ENCODE measurements at regions not wholly inside any gene's neighbourhood (a gene's known extent, or its start where the extent isn't known, plus 50 kb on each side); places are given as distances from the start of the nearest gene placed in this dataset.

DNA sequence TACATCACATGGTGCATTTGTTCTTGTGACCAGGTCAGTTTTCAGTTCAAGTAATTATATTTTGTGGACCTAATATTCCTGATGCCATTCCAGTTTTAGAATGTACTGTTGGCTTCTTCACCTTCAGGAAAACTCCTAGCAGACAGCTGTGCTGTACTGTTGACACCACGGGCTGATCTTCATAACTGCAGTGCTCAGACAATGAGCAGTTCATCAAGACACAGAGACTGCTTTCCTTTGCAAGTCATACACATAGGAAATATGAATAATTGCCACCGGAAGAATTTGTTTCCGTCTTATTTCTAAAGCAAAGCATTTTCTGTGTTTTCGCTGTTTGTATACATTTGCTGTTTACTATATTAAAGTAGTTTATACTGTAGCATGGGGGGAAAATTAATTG is 89.8 kb downstream of the C6orf118 start:
- H3K4me3 ChIP-seq (ENCODE audit: low read depth, low read length), result no peak overlapping the region
- no peak for DNase-seq (ENCODE audit: low read depth)
- TF ChIP-seq, protein P1, sequence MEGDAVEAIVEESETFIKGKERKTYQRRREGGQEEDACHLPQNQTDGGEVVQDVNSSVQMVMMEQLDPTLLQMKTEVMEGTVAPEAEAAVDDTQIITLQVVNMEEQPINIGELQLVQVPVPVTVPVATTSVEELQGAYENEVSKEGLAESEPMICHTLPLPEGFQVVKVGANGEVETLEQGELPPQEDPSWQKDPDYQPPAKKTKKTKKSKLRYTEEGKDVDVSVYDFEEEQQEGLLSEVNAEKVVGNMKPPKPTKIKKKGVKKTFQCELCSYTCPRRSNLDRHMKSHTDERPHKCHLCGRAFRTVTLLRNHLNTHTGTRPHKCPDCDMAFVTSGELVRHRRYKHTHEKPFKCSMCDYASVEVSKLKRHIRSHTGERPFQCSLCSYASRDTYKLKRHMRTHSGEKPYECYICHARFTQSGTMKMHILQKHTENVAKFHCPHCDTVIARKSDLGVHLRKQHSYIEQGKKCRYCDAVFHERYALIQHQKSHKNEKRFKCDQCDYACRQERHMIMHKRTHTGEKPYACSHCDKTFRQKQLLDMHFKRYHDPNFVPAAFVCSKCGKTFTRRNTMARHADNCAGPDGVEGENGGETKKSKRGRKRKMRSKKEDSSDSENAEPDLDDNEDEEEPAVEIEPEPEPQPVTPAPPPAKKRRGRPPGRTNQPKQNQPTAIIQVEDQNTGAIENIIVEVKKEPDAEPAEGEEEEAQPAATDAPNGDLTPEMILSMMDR (IDR thresholded peaks at IDR 0.05; ENCODE audit: insufficient read depth, low read depth, low read length, missing control alignments), result no peak

GRCh38 chr6:165218829-165219228 is 90.6 kb downstream of the C6orf118 start:
- H3K4me3 ChIP-seq (ENCODE audit: low read depth, low read length), result no peak overlapping the region
- TF ChIP-seq, protein P1 (IDR thresholded peaks at IDR 0.05; ENCODE audit: insufficient read depth, low read depth, low read length, missing control alignments), result no peak
- no peak for DNase-seq (ENCODE audit: low read depth)

GRCh38 chr6:165206798-165207197 is 102.6 kb downstream of the C6orf118 start:
- no peak for DNase-seq (ENCODE audit: low read depth)
- TF ChIP-seq, protein P1 (IDR thresholded peaks at IDR 0.05; ENCODE audit: insufficient read depth, low read depth, low read length, missing control alignments), result no peak

GRCh38 chr6:165205632-165206031 is 103.8 kb downstream of the C6orf118 start:
- TF ChIP-seq, protein P1 (IDR thresholded peaks at IDR 0.05; ENCODE audit: insufficient read depth, low read depth, low read length, missing control alignments), result no peak
- no peak overlapping the region for H3K4me3 ChIP-seq (ENCODE audit: low read depth, low read length)
- DNase-seq (ENCODE audit: low read depth), result no peak

More at GRCh38 chr6:165206798-165207197, 102.6 kb downstream of the C6orf118 start:
- no peak overlapping the region for H3K4me3 ChIP-seq (ENCODE audit: low read depth, low read length)

- H3K4me3 ChIP-seq (ENCODE audit: low read depth, low read length), result no peak overlapping the region
- TF ChIP-seq, protein P1 (IDR thresholded peaks at IDR 0.05; ENCODE audit: insufficient read depth, low read depth, low read length, missing control alignments), result no peak
Observed at GRCh38 chr6:165204807-165205545, 104.4 kb downstream of the C6orf118 start.

DNA sequence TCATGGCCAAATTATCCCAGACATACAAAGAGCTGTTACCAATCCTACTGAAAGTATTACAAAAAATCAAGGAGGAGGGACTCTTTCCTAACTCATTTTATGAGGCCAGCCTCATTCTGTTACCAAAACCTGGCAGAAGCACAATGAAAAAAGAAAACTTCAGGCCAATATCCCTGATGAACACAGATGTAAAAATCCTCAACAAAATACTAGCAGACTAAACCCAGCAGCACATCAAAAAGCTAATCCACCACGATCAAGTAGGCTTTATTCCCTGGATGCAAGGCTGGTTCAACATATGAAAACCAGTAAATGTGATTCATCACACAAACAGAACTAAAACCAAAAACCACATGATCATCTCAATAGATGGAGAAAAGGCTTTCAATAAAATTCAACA is 109.2 kb downstream of the C6orf118 start:
- TF ChIP-seq, protein P1 (IDR thresholded peaks at IDR 0.05; ENCODE audit: insufficient read depth, low read depth, low read length, missing control alignments), result no peak
- no peak overlapping the region for H3K4me3 ChIP-seq (ENCODE audit: low read depth, low read length)
- no peak for DNase-seq (ENCODE audit: low read depth)

More at GRCh38 chr6:165204807-165205545, 104.4 kb downstream of the C6orf118 start:
- no peak for DNase-seq (ENCODE audit: low read depth)

DNA sequence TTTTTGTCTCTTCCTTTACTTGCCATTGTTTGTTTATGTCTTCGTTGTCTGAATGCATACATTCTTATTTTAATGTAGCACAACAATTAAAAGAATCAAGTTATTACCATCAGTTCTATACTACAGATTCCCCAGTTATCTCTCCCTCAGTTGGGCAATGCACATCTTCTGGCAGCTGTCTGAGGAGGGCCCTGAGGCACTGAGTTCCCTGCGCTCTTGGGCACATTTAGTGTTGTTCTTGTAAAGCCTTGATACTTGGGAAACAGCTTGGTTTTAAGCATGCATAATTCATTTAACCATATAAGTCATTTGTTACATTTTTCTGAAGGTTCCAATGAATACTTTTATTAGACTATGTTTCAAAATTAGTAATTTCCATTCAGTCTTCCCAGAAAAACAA is 117.9 kb downstream of the C6orf118 start:
- no peak for DNase-seq (ENCODE audit: low read depth)
- TF ChIP-seq, protein P1 (IDR thresholded peaks at IDR 0.05; ENCODE audit: insufficient read depth, low read depth, low read length, missing control alignments), result no peak
- no peak overlapping the region for H3K4me3 ChIP-seq (ENCODE audit: low read depth, low read length)
